Mesothelial cell of epicardium (in vitro differentiated cells): ENCODE measurements at regions not wholly inside any gene's neighbourhood (a gene's known extent, or its start where the extent isn't known, plus 50 kb on each side); places are given as distances from the start of the nearest gene placed in this dataset.

Source experiments
- DNase-seq, 2 experiments: peaks; one replicate each; pipeline ENCODE4 v3.0.0; 2021; ENCODE audit warnings: low spot score in 2 of 2; ENCODE audit not compliant: unreplicated experiment in 2 of 2
- H3K27ac Mint-ChIP-seq: 2 replicates; pipeline ENCODE4 v1.8.0; 2021; ENCODE audit warnings: mixed read lengths
- H3K27me3 Mint-ChIP-seq: 2 replicates; pipeline ENCODE4 v1.8.0; 2021; ENCODE audit warnings: low read depth, mixed read lengths
- H3K36me3 Mint-ChIP-seq: 2 replicates; pipeline ENCODE4 v1.8.0; 2021; ENCODE audit warnings: mixed read lengths
- H3K4me1 Mint-ChIP-seq: 2 replicates; pipeline ENCODE4 v1.8.0; 2021; ENCODE audit warnings: mixed read lengths
- H3K4me3 Mint-ChIP-seq: 2 replicates; pipeline ENCODE4 v1.8.0; 2021; ENCODE audit warnings: mild to moderate bottlenecking, moderate library complexity, mixed read lengths
- H3K9me3 Mint-ChIP-seq: 2 replicates; pipeline ENCODE4 v1.8.0; 2021; ENCODE audit warnings: mixed read lengths
- TF ChIP-seq, protein P1 (sequence below): fragments of 200-600 bp; sonication (generic); IDR thresholded peaks from one replicate; pipeline ENCODE4 v1.5.0; 2021; ENCODE audit warnings: antibody characterized with exemption; ENCODE audit not compliant: unreplicated experiment

DNA sequence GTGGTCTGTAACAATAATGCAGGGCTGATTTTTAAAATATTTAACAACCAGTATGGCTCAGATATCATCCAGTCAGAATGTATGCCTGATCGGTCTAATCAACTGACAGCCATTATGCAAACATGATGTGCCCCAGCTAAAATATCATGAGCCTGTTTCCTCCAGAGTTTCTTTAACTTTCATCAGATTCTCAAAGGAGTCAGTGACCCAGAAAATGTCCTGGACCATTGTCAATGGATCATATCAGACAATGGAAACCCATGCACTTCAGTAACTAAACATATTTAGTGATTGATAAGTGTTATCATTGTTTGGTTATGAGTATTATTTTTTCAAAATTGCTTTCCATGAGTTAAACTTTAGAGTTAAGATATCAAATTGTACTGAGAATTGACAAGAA is 173.5 kb downstream of the LMBRD1 start:
- TF ChIP-seq, protein P1, sequence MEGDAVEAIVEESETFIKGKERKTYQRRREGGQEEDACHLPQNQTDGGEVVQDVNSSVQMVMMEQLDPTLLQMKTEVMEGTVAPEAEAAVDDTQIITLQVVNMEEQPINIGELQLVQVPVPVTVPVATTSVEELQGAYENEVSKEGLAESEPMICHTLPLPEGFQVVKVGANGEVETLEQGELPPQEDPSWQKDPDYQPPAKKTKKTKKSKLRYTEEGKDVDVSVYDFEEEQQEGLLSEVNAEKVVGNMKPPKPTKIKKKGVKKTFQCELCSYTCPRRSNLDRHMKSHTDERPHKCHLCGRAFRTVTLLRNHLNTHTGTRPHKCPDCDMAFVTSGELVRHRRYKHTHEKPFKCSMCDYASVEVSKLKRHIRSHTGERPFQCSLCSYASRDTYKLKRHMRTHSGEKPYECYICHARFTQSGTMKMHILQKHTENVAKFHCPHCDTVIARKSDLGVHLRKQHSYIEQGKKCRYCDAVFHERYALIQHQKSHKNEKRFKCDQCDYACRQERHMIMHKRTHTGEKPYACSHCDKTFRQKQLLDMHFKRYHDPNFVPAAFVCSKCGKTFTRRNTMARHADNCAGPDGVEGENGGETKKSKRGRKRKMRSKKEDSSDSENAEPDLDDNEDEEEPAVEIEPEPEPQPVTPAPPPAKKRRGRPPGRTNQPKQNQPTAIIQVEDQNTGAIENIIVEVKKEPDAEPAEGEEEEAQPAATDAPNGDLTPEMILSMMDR = no peak
- no peak overlapping the region for H3K27ac Mint-ChIP-seq

DNA sequence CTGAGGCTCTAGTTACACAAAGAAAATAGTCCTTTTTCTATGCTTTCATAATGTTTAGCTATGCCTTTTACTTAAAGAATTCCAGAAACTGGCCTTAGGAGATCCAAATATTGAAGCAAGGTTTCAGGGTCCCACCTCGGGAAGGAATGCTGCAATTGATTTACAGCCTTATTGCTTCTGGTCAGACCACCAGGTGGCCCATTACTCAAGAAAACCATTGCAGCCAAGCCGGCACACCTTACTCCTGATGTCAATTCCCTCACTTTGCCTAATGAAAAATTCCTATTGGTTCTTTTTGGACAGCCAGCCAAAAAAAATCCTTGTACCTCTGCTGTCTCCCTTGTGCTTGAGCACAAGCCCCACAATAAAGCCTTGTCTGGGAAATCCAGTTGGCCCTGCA is 173.9 kb downstream of the LMBRD1 start:
- H3K9me3 Mint-ChIP-seq = no peaks in the 10 kb centered on the region
- no peak for DNase-seq
- H3K27ac Mint-ChIP-seq = no peak overlapping the region
- no peaks in the 10 kb centered on the region for H3K27me3 Mint-ChIP-seq
- no peak overlapping the region for H3K4me3 Mint-ChIP-seq
- no peaks in the 10 kb centered on the region for H3K36me3 Mint-ChIP-seq
- TF ChIP-seq, protein P1 = no peak
- peaks cover 7% of the 10 kb centered on the region for H3K4me1 Mint-ChIP-seq

More for the DNA sequence above, 173.5 kb downstream of the LMBRD1 start:
- Mint-ChIP-seq H3K9me3 (no peaks in the 10 kb centered on the region), H3K27me3 (no peaks in the 10 kb centered on the region), H3K4me1 (peaks cover 7% of the 10 kb centered on the region), H3K4me3 (no peak overlapping the region), H3K36me3 (no peaks in the 10 kb centered on the region)
- DNase-seq = no peak

DNA sequence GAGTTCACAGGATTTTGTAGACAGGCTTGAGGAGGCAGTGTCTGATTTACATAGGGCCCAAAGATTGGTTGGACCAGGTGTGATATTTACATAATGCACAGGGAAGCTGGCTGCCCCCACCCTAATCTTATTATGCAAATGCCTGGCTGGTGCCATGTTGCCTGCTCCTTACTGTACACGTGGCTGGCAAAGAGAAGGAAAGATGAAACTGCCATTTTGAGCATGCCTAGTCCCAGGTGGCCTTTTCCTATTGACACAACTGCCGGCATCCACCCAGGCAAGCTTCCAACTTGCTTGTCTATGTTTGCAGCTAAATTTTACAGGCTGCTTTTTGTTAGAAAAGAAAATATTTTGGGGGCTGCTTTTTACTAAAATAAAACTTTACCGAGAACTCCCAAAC is 174.6 kb downstream of the LMBRD1 start:
- Mint-ChIP-seq H3K4me3 (no peak overlapping the region), H3K9me3 (no peaks in the 10 kb centered on the region), H3K36me3 (no peaks in the 10 kb centered on the region), H3K4me1 (peaks cover 7% of the 10 kb centered on the region), H3K27ac (no peak overlapping the region), H3K27me3 (no peaks in the 10 kb centered on the region)
- TF ChIP-seq, protein P1 = no peak
- DNase-seq = no peak

DNA sequence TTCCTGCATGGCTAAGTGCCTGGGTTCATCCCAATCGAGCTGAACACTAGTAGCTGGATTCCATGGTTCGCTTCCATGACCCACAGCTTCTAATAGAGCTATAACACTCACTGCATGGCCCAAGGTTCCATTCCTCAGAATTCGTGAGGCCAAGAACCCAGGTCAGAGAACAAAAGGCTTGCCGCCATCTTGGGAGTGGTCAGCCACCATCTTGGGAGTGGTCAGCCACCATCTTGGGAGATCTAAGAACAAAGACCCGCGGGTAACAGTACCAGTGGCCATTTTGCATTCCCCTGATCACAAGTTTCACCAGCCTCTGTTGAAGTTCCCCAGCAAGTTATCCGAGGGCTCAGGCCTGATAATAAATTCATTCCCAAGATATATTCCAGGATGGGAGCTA is 179.6 kb downstream of the LMBRD1 start:
- Mint-ChIP-seq H3K4me1 (no peaks in the 10 kb centered on the region), H3K9me3 (peaks cover 6% of the 10 kb centered on the region), H3K4me3 (no peak overlapping the region), H3K27ac (no peak overlapping the region), H3K36me3 (no peaks in the 10 kb centered on the region), H3K27me3 (no peaks in the 10 kb centered on the region)
- no peak for DNase-seq
- TF ChIP-seq, protein P1 = no peak

DNA sequence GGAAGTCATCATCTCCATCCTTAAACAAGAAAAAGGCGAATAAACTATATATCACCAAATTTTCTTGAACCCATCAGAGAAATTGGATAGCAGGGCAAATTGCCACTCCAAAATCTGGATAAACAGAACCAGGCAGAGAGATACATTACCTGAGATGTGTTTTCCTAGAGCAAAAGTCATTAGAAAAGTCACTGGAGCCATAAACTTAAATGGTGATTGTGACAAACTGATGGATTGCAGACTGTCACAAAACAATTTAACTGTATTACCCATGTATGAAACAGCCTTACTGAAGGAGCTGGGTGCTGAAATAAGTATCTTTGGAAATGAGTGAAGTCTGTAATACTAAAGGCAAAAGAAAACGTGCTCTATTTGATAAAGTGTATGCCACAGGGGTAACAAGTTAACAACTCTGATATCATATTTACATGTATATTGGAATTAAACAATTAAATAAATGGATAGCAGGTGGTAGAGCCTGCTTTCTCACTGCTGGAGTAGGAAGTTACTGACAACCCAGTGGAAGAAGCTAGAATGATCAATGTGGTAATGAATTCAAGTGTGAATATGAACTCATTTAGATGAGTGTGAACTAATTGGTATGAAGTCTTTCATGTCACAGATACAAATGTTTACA is 186.9 kb downstream of the LMBRD1 start:
- H3K27ac Mint-ChIP-seq = no peak overlapping the region
- H3K27me3 Mint-ChIP-seq = no peaks in the 10 kb centered on the region
- H3K4me3 Mint-ChIP-seq = no peak overlapping the region
- no peaks in the 10 kb centered on the region for H3K36me3 Mint-ChIP-seq
- DNase-seq = no peak
- peaks cover 3% of the 10 kb centered on the region for H3K9me3 Mint-ChIP-seq
- TF ChIP-seq, protein P1 = no peak
- no peaks in the 10 kb centered on the region for H3K4me1 Mint-ChIP-seq

DNA sequence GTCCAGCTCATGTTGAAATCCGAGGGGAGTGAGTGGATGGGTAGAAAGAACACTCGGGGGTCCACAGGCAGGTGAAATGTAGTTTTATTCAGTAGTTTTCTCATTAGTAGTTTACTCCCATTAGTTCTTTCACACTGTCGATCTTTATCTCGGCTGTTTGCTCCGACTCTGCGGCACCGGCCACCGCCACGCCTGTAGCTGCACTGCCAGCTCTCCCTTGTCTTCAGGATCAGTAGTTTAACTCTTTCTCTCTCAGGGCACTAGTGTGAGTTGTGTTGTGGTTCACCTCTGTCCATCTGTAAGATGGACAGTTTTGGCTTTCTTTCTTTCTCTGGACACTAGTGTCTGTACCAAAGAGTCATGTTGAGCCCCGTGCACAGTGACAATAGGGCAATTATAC is 195.7 kb downstream of the LMBRD1 start:
- Mint-ChIP-seq H3K9me3 (no peaks in the 10 kb centered on the region), H3K27me3 (no peaks in the 10 kb centered on the region), H3K27ac (no peak overlapping the region), H3K4me1 (peaks cover 8% of the 10 kb centered on the region), H3K4me3 (peak overlapping the region; percentile 11), H3K36me3 (no peaks in the 10 kb centered on the region)
- DNase-seq = no peak
- TF ChIP-seq, protein P1 = no peak
